ENCODE measurements at regions not wholly inside any gene's neighbourhood (a gene's known extent, or its start where the extent isn't known, plus 50 kb on each side); places are given as distances from the start of the nearest gene placed in this dataset.

DNA sequence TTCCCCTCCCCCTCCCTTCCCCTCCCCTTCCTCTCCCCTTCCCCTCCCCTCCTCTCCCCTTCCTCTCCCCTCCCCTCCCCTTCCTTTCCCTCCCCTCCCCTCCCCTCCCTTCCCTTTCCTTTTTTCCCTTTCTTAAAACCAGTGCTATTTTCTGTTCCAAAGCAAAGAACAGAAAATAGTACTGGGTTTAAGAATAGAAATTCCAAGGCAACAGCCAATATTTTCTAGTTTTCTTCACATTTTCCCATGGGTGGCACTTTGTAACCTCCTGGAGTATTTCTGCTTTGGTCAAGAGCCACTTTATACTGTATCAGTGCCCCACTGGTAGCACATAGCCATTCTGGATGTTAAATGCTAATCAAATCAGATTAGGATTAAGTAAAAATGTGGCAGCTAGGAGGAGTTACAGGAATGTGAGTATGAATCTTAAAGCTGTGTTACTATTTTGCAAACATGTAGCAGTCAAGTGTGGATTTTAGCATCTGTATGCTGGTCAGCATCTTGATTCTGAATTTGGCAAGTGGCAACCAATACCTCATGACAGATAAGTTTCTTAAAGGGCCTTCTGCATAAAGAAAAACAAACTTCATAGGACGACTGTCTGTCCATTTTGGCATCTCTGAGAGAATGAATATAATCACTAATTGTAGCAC is 126.4 kb downstream of the CEP57L1 start:
- TF ChIP-seq ZBTB7A (IDR thresholded peaks at IDR 0.05; ENCODE audit: low read depth): no peak
- no peak for TF ChIP-seq CEBPB (IDR thresholded peaks at IDR 0.05)
- TF ChIP-seq RAD21 (IDR thresholded peaks at IDR 0.05; ENCODE audit: low read depth): no peak
- TF ChIP-seq, protein P1, sequence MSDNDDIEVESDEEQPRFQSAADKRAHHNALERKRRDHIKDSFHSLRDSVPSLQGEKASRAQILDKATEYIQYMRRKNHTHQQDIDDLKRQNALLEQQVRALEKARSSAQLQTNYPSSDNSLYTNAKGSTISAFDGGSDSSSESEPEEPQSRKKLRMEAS (IDR thresholded peaks at IDR 0.05): no peak
- TF ChIP-seq FOXM1 (IDR thresholded peaks at IDR 0.05; ENCODE audit: borderline replicate concordance, low read depth): no peak
- TF ChIP-seq, protein P2, sequence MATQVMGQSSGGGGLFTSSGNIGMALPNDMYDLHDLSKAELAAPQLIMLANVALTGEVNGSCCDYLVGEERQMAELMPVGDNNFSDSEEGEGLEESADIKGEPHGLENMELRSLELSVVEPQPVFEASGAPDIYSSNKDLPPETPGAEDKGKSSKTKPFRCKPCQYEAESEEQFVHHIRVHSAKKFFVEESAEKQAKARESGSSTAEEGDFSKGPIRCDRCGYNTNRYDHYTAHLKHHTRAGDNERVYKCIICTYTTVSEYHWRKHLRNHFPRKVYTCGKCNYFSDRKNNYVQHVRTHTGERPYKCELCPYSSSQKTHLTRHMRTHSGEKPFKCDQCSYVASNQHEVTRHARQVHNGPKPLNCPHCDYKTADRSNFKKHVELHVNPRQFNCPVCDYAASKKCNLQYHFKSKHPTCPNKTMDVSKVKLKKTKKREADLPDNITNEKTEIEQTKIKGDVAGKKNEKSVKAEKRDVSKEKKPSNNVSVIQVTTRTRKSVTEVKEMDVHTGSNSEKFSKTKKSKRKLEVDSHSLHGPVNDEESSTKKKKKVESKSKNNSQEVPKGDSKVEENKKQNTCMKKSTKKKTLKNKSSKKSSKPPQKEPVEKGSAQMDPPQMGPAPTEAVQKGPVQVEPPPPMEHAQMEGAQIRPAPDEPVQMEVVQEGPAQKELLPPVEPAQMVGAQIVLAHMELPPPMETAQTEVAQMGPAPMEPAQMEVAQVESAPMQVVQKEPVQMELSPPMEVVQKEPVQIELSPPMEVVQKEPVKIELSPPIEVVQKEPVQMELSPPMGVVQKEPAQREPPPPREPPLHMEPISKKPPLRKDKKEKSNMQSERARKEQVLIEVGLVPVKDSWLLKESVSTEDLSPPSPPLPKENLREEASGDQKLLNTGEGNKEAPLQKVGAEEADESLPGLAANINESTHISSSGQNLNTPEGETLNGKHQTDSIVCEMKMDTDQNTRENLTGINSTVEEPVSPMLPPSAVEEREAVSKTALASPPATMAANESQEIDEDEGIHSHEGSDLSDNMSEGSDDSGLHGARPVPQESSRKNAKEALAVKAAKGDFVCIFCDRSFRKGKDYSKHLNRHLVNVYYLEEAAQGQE (IDR thresholded peaks at IDR 0.05; ENCODE audit: low read depth): no peak
